Dendritic cell treated with granulocyte-macrophage colony-stimulating factor and Interleukin-4, amounts not matched to agents 40 ng/mL and 50 ng/mL, for 4 days (primary cell): ENCODE measurements at regions not wholly inside any gene's neighbourhood (a gene's known extent, or its start where the extent isn't known, plus 50 kb on each side); places are given as distances from the start of the nearest gene placed in this dataset.

Source experiments
- H3K27ac Mint-ChIP-seq: one replicate; pipeline ENCODE4 v1.8.0; 2022; ENCODE audit warnings: mild to moderate bottlenecking, mixed read lengths
- H3K27me3 Mint-ChIP-seq: one replicate; pipeline ENCODE4 v1.8.0; 2022; ENCODE audit warnings: mild to moderate bottlenecking, mixed read lengths
- H3K36me3 Mint-ChIP-seq: one replicate; pipeline ENCODE4 v1.8.0; 2022; ENCODE audit warnings: low read depth, mixed read lengths
- H3K4me1 Mint-ChIP-seq: one replicate; pipeline ENCODE4 v1.8.0; 2022; ENCODE audit warnings: low read depth, mixed read lengths
- H3K4me3 Mint-ChIP-seq: one replicate; pipeline ENCODE4 v1.8.0; 2022; ENCODE audit warnings: mild to moderate bottlenecking, moderate library complexity, mixed read lengths
- H3K9me3 Mint-ChIP-seq: one replicate; pipeline ENCODE4 v1.8.0; 2022; ENCODE audit warnings: mixed read lengths
- intact Hi-C: fragments of 100-400 bp; cut with micrococcal nuclease; formaldehyde crosslinking; loops from one replicate; pipeline ENCODE4 v1.15.0; 2022

- no peaks in the 10 kb centered on the region for H3K36me3 Mint-ChIP-seq
These were observed 52.0 kb downstream of the MAGEF1 start for GRCh38 chr3:184659797-184660301.

GRCh38 chr3:184658223-184658928, 53.5 kb downstream of the MAGEF1 start:
- intact Hi-C loops: no loop called here
- Mint-ChIP-seq H3K9me3 (no peaks in the 10 kb centered on the region), H3K4me3 (no peak overlapping the region), H3K4me1 (peaks cover 30% of the 10 kb centered on the region), H3K27ac (no peak overlapping the region), H3K36me3 (no peaks in the 10 kb centered on the region), H3K27me3 (peaks cover 18% of the 10 kb centered on the region)

More at GRCh38 chr3:184659797-184660301, 52.0 kb downstream of the MAGEF1 start:
- peaks cover 40% of the 10 kb centered on the region for H3K4me1 Mint-ChIP-seq
- H3K27me3 Mint-ChIP-seq: peaks cover 22% of the 10 kb centered on the region
- intact Hi-C loops: no loop called here
- no peaks in the 10 kb centered on the region for H3K9me3 Mint-ChIP-seq
- no peak overlapping the region for H3K4me3 Mint-ChIP-seq
- no peak overlapping the region for H3K27ac Mint-ChIP-seq

- H3K36me3 Mint-ChIP-seq: no peaks in the 10 kb centered on the region
- H3K4me1 Mint-ChIP-seq: peaks cover 38% of the 10 kb centered on the region
- H3K27ac Mint-ChIP-seq: no peak overlapping the region
- no peak overlapping the region for H3K4me3 Mint-ChIP-seq
- intact Hi-C loops: no loop called here
- no peaks in the 10 kb centered on the region for H3K9me3 Mint-ChIP-seq
- peaks cover 13% of the 10 kb centered on the region for H3K27me3 Mint-ChIP-seq
These were observed 54.8 kb downstream of the MAGEF1 start for GRCh38 chr3:184656829-184657681.

GRCh38 chr3:184656458-184656828, 55.4 kb downstream of the MAGEF1 start:
- intact Hi-C loops: no loop called here
- no peak overlapping the region for H3K27ac Mint-ChIP-seq
- no peaks in the 10 kb centered on the region for H3K9me3 Mint-ChIP-seq

GRCh38 chr3:184655597-184655996, 56.3 kb downstream of the MAGEF1 start:
- H3K4me3 Mint-ChIP-seq: no peak overlapping the region
- H3K4me1 Mint-ChIP-seq: peaks cover 38% of the 10 kb centered on the region
- H3K36me3 Mint-ChIP-seq: no peaks in the 10 kb centered on the region
- peaks cover 8% of the 10 kb centered on the region for H3K27me3 Mint-ChIP-seq
- no peak overlapping the region for H3K27ac Mint-ChIP-seq
- intact Hi-C loops: no loop called here
- H3K9me3 Mint-ChIP-seq: no peaks in the 10 kb centered on the region

More at GRCh38 chr3:184656458-184656828, 55.4 kb downstream of the MAGEF1 start:
- peaks cover 44% of the 10 kb centered on the region for H3K4me1 Mint-ChIP-seq
- no peaks in the 10 kb centered on the region for H3K36me3 Mint-ChIP-seq
- H3K27me3 Mint-ChIP-seq: peaks cover 11% of the 10 kb centered on the region
- H3K4me3 Mint-ChIP-seq: no peak overlapping the region

GRCh38 chr3:184654375-184654774, 57.5 kb downstream of the MAGEF1 start:
- Mint-ChIP-seq H3K4me1 (peaks cover 29% of the 10 kb centered on the region), H3K36me3 (no peaks in the 10 kb centered on the region), H3K27ac (no peak overlapping the region), H3K27me3 (peaks cover 8% of the 10 kb centered on the region), H3K4me3 (no peak overlapping the region), H3K9me3 (no peaks in the 10 kb centered on the region)
- intact Hi-C loops: no loop called here

- peaks cover 10% of the 10 kb centered on the region for H3K27me3 Mint-ChIP-seq
- no peaks in the 10 kb centered on the region for H3K36me3 Mint-ChIP-seq
- H3K4me3 Mint-ChIP-seq: no peak overlapping the region
- intact Hi-C loops: no loop called here
- no peak overlapping the region for H3K27ac Mint-ChIP-seq
- peaks cover 20% of the 10 kb centered on the region for H3K4me1 Mint-ChIP-seq
- H3K9me3 Mint-ChIP-seq: no peaks in the 10 kb centered on the region
These were observed 59.4 kb downstream of the MAGEF1 start for GRCh38 chr3:184652465-184652864.

GRCh38 chr3:184651904-184652303, 60.0 kb downstream of the MAGEF1 start:
- no peaks in the 10 kb centered on the region for H3K9me3 Mint-ChIP-seq
- H3K27ac Mint-ChIP-seq: no peak overlapping the region
- H3K36me3 Mint-ChIP-seq: no peaks in the 10 kb centered on the region
- H3K27me3 Mint-ChIP-seq: peaks cover 10% of the 10 kb centered on the region
- H3K4me1 Mint-ChIP-seq: peaks cover 20% of the 10 kb centered on the region
- H3K4me3 Mint-ChIP-seq: no peak overlapping the region
- intact Hi-C loops: no loop called here

- intact Hi-C loops: no loop called here
- peaks cover 11% of the 10 kb centered on the region for H3K27me3 Mint-ChIP-seq
- H3K4me3 Mint-ChIP-seq: no peak overlapping the region
- H3K4me1 Mint-ChIP-seq: peaks cover 26% of the 10 kb centered on the region
- H3K27ac Mint-ChIP-seq: no peak overlapping the region
- H3K36me3 Mint-ChIP-seq: no peaks in the 10 kb centered on the region
- no peaks in the 10 kb centered on the region for H3K9me3 Mint-ChIP-seq
These were observed 63.2 kb downstream of the MAGEF1 start for GRCh38 chr3:184648636-184649035.

GRCh38 chr3:184647405-184647936, 64.4 kb downstream of the MAGEF1 start:
- Mint-ChIP-seq H3K4me3 (no peak overlapping the region), H3K36me3 (no peaks in the 10 kb centered on the region), H3K4me1 (peaks cover 34% of the 10 kb centered on the region), H3K9me3 (no peaks in the 10 kb centered on the region), H3K27me3 (peaks cover 14% of the 10 kb centered on the region), H3K27ac (no peak overlapping the region)
- intact Hi-C loops: no loop called here

- no peak overlapping the region for H3K27ac Mint-ChIP-seq
- no peak overlapping the region for H3K4me3 Mint-ChIP-seq
- H3K27me3 Mint-ChIP-seq: peaks cover 10% of the 10 kb centered on the region
- intact Hi-C loops: no loop called here
- peaks cover 29% of the 10 kb centered on the region for H3K4me1 Mint-ChIP-seq
- H3K36me3 Mint-ChIP-seq: no peaks in the 10 kb centered on the region
- H3K9me3 Mint-ChIP-seq: no peaks in the 10 kb centered on the region
These were observed 66.5 kb downstream of the MAGEF1 start for GRCh38 chr3:184645336-184645735.

- H3K27me3 Mint-ChIP-seq: peaks cover 7% of the 10 kb centered on the region
- no peaks in the 10 kb centered on the region for H3K9me3 Mint-ChIP-seq
- peaks cover 29% of the 10 kb centered on the region for H3K4me1 Mint-ChIP-seq
- H3K36me3 Mint-ChIP-seq: no peaks in the 10 kb centered on the region
- intact Hi-C loops: no loop called here
- no peak overlapping the region for H3K27ac Mint-ChIP-seq
- H3K4me3 Mint-ChIP-seq: no peak overlapping the region
These were observed 68.4 kb downstream of the MAGEF1 start for GRCh38 chr3:184643442-184643841.

GRCh38 chr3:184642631-184643285, 69.1 kb downstream of the MAGEF1 start:
- Mint-ChIP-seq H3K4me3 (no peak overlapping the region), H3K27ac (no peak overlapping the region), H3K4me1 (peaks cover 29% of the 10 kb centered on the region), H3K36me3 (no peaks in the 10 kb centered on the region), H3K9me3 (no peaks in the 10 kb centered on the region), H3K27me3 (peaks cover 7% of the 10 kb centered on the region)
- intact Hi-C loops: no loop called here

- H3K4me1 Mint-ChIP-seq: peaks cover 29% of the 10 kb centered on the region
- intact Hi-C loops: no loop called here
- peaks cover 7% of the 10 kb centered on the region for H3K27me3 Mint-ChIP-seq
- H3K36me3 Mint-ChIP-seq: no peaks in the 10 kb centered on the region
- no peaks in the 10 kb centered on the region for H3K9me3 Mint-ChIP-seq
- no peak overlapping the region for H3K4me3 Mint-ChIP-seq
- H3K27ac Mint-ChIP-seq: no peak overlapping the region
These were observed 70.4 kb downstream of the MAGEF1 start for GRCh38 chr3:184641430-184641829.
